GM11168 (cell line): ENCODE measurements at regions not wholly inside any gene's neighbourhood (a gene's known extent, or its start where the extent isn't known, plus 50 kb on each side); places are given as distances from the start of the nearest gene placed in this dataset.

Experiments used
- in situ Hi-C: fragments of 300-500 bp; cut with MboI; formaldehyde crosslinking; loops from one replicate; pipeline ENCODE4 v1.12.0; 2022; ENCODE audit warnings: low sequenced_read_pairs; ENCODE audit not compliant: unreplicated experiment

GRCh38 chr4:120528428-120528827 lies 394.1 kb downstream of the PRDM5 start:
- in situ Hi-C loops, result no loop called here

GRCh38 chr4:120526033-120526432 lies 396.5 kb downstream of the PRDM5 start:
- in situ Hi-C loops, result no loop called here

- in situ Hi-C loops, result no loop called here
Observed at GRCh38 chr4:120525106-120525505, 397.4 kb downstream of the PRDM5 start.

- in situ Hi-C loops, result no loop called here
Observed at GRCh38 chr4:120524237-120524636, 398.3 kb downstream of the PRDM5 start.

- in situ Hi-C loops, result no loop called here
Observed at GRCh38 chr4:120520761-120521160, 401.8 kb downstream of the PRDM5 start.

GRCh38 chr4:120517966-120518365 lies 404.6 kb downstream of the PRDM5 start:
- in situ Hi-C loops, result no loop called here

GRCh38 chr4:120509719-120510118 lies 412.8 kb downstream of the PRDM5 start:
- in situ Hi-C loops, result no loop called here

GRCh38 chr4:120509222-120509621 lies 413.3 kb downstream of the PRDM5 start:
- in situ Hi-C loops, result no loop called here

- in situ Hi-C loops, result no loop called here
Observed at GRCh38 chr4:120508036-120508435, 414.5 kb downstream of the PRDM5 start.

GRCh38 chr4:120506536-120506935 lies 416.0 kb downstream of the PRDM5 start:
- in situ Hi-C loops, result no loop called here

- in situ Hi-C loops, result no loop called here
Observed at GRCh38 chr4:120498678-120499077, 423.8 kb downstream of the PRDM5 start.

GRCh38 chr4:120491481-120491880 lies 424.8 kb upstream of the MAD2L1 start:
- in situ Hi-C loops, result no loop called here

- in situ Hi-C loops, result no loop called here
Observed at GRCh38 chr4:120481756-120482155, 415.1 kb upstream of the MAD2L1 start.

GRCh38 chr4:120472447-120473131 lies 405.9 kb upstream of the MAD2L1 start:
- in situ Hi-C loops, result no loop called here

- in situ Hi-C loops, result no loop called here
Observed at GRCh38 chr4:120466429-120466828, 399.8 kb upstream of the MAD2L1 start.

GRCh38 chr4:120454788-120455187 lies 388.1 kb upstream of the MAD2L1 start:
- in situ Hi-C loops, result no loop called here

- in situ Hi-C loops, result no loop called here
Observed at GRCh38 chr4:120452536-120452935, 385.9 kb upstream of the MAD2L1 start.

- in situ Hi-C loops, result no loop called here
Observed at GRCh38 chr4:120452001-120452400, 385.4 kb upstream of the MAD2L1 start.

- in situ Hi-C loops, result no loop called here
Observed at GRCh38 chr4:120447774-120448173, 381.1 kb upstream of the MAD2L1 start.

GRCh38 chr4:120446051-120446567 lies 379.5 kb upstream of the MAD2L1 start:
- in situ Hi-C loops, result no loop called here

- in situ Hi-C loops, result no loop called here
Observed at GRCh38 chr4:120445186-120445585, 378.5 kb upstream of the MAD2L1 start.

- in situ Hi-C loops, result no loop called here
Observed at GRCh38 chr4:120443116-120443515, 376.5 kb upstream of the MAD2L1 start.
